HUES6 (cell line): ENCODE measurements at regions not wholly inside any gene's neighbourhood (a gene's known extent, or its start where the extent isn't known, plus 50 kb on each side); places are given as distances from the start of the nearest gene placed in this dataset.

ENCODE experiments used
- H3K27ac ChIP-seq: 2 replicates; pipeline ENCODE4 v1.7.0; 2013; ENCODE audit warnings: low read depth, mild to moderate bottlenecking, low read length, inconsistent platforms
- H3K27me3 ChIP-seq: 2 replicates; pipeline ENCODE4 v1.6.1; 2013; ENCODE audit warnings: low read length; ENCODE audit not compliant: control insufficient read depth, insufficient read depth
- H3K36me3 ChIP-seq: 2 replicates; pipeline ENCODE4 v1.6.1; 2013; ENCODE audit warnings: low read length; ENCODE audit not compliant: control insufficient read depth, insufficient read depth
- H3K4me1 ChIP-seq: 2 replicates; pipeline ENCODE4 v1.6.1; 2013; ENCODE audit warnings: low read length; ENCODE audit not compliant: control insufficient read depth, insufficient read depth
- H3K4me3 ChIP-seq: 2 replicates; pipeline ENCODE4 v1.5.1; 2013; ENCODE audit warnings: low read depth, low read length
- H3K9ac ChIP-seq: one replicate; pipeline ENCODE4 v1.6.1; 2013; ENCODE audit warnings: mild to moderate bottlenecking, low read length
- H3K9me3 ChIP-seq: 2 replicates; pipeline ENCODE4 v1.6.1; 2013; ENCODE audit warnings: low read depth, low read length; ENCODE audit not compliant: control insufficient read depth, insufficient read depth

DNA sequence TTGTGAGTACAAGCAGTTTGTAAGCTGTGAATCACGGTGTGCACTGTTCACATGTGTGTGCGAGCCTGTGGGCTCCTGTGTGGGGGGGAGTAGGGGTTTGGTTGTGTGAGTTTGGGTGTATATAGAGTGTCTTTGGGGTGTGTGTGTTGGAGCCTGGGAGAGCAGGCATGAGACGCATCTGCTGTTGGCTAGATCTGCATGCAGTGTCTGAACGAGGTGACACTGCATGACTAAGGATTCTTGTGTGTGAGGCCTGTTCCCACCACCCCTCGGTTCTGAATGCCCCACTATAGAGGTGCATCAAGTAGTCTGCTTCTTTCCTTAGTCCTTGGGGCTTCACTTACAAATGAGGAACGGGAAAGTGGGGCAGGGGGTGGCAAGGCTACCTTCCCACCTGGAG is 68.4 kb downstream of the MAGEF1 start:
- H3K9ac ChIP-seq = peak overlapping the region; percentile 24
- H3K4me3 ChIP-seq = no peak overlapping the region
- H3K4me1 ChIP-seq = peaks cover 32% of the 10 kb centered on the region; the same call in 1 of the 2 replicates
- H3K36me3 ChIP-seq = no peaks in the 10 kb centered on the region
- H3K27ac ChIP-seq = no peak overlapping the region; the same call in 1 of the 2 replicates
- H3K27me3 ChIP-seq = no peaks in the 10 kb centered on the region
- no peaks in the 10 kb centered on the region for H3K9me3 ChIP-seq

DNA sequence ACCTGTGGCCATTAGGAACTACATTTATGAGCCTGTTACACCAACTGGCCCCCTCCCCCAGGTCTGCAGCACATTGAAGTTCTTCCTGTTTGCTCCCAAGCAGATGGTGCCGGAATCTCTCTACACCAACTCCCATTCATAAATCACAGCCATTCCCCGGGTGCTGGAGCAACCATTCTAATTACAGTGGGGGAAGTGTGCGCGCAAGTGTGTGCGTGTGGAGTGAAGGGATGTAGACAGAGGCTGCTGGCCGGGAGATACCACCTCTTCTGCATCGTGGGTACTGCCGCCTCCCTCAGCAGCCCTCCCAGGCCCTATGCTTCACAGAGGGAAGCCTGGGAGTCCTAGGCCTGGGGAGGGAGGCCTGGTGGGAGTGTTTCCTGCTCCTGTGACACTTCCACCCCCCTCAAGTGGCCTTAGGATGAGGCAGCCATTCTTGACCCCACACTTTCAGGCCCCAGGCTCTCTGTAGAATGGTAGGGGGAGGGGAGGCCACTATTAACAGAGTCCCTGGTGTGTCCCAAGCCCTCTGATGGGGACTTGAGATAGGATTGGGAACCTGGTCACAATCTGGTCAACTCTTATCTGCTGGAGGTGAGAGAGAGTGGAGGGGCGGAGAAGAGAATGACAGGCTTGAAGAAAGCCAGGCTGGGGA is 69.1 kb downstream of the MAGEF1 start:
- Histone ChIP-seq H3K27me3 (no peaks in the 10 kb centered on the region), H3K36me3 (no peaks in the 10 kb centered on the region), H3K27ac (no peak overlapping the region), H3K9me3 (no peaks in the 10 kb centered on the region), H3K9ac (no peak overlapping the region), H3K4me3 (no peak overlapping the region), H3K4me1 (peaks cover 30% of the 10 kb centered on the region; the same call in 1 of the 2 replicates)

DNA sequence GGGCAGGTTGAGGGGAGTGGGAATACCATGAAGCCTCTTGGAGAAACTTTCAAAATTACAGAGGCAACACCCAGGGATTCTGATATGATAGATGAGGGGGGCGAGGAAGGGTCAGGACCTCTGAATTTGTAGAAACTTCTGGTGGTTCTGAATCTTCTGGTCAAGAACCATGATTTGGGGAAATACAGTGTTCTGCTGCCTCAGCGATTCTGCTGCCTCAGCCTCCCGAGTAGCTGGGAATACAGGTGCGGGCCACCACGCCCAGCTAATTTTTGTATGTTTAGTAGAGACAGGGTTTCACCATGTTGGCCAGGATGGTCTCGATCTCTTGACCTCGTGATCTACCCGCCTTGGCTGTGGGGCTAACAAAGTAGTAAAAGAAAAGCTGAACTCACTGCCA is 70.4 kb downstream of the MAGEF1 start:
- H3K4me1 ChIP-seq = peaks cover 41% of the 10 kb centered on the region; the same call in 1 of the 2 replicates
- no peak overlapping the region for H3K27ac ChIP-seq
- H3K4me3 ChIP-seq = no peak overlapping the region
- H3K9me3 ChIP-seq = no peaks in the 10 kb centered on the region
- H3K9ac ChIP-seq = no peak overlapping the region
- H3K27me3 ChIP-seq = no peaks in the 10 kb centered on the region
- H3K36me3 ChIP-seq = no peaks in the 10 kb centered on the region

DNA sequence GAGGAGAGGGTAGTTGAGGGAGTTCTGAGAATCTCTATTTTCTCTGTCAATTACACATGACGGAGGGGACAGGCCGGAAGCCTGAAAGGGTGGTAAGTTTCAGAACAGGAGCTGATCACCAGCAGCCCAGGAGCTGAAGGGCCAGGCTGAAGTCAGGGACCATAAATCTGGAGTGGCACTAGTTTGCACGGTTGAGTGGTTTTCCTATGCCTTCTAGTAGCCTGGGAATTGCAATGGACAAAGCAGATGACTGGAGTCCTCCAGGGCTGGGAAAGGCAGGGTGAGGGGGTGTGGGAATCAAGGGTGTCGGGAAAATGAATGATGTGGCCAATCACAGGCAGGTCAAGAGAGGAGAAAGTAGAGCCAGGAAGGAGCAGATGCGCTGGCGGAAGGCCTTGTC is 72.5 kb downstream of the MAGEF1 start:
- no peaks in the 10 kb centered on the region for H3K9me3 ChIP-seq
- no peak overlapping the region for H3K4me3 ChIP-seq
- H3K9ac ChIP-seq = no peak overlapping the region
- H3K27me3 ChIP-seq = no peaks in the 10 kb centered on the region
- peaks cover 45% of the 10 kb centered on the region; the same call in 1 of the 2 replicates for H3K4me1 ChIP-seq
- no peak overlapping the region for H3K27ac ChIP-seq
- H3K36me3 ChIP-seq = no peaks in the 10 kb centered on the region

DNA sequence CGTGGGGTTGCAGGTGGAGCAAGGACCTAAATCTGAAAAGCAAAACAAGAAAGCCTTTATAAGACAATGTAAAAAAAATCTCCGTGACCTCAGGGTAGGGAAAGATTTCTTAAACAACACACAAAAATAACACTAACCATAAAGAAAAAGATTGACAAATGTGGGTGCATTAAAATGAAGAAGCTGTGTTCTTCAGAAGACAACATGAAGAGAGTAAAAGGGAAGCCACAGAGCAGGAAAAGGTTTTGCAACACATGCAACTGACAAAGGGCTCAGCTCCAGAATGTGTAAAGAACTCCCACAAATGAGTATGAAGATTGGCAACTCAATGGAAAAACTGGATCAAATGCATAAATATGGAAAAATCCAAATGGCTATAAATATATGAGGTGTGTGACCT is 74.2 kb downstream of the MAGEF1 start:
- H3K27ac ChIP-seq = no peak overlapping the region
- no peak overlapping the region for H3K4me3 ChIP-seq
- H3K9me3 ChIP-seq = no peaks in the 10 kb centered on the region
- H3K27me3 ChIP-seq = no peaks in the 10 kb centered on the region
- no peak overlapping the region for H3K9ac ChIP-seq
- peaks cover 39% of the 10 kb centered on the region for H3K4me1 ChIP-seq
- H3K36me3 ChIP-seq = no peaks in the 10 kb centered on the region

DNA sequence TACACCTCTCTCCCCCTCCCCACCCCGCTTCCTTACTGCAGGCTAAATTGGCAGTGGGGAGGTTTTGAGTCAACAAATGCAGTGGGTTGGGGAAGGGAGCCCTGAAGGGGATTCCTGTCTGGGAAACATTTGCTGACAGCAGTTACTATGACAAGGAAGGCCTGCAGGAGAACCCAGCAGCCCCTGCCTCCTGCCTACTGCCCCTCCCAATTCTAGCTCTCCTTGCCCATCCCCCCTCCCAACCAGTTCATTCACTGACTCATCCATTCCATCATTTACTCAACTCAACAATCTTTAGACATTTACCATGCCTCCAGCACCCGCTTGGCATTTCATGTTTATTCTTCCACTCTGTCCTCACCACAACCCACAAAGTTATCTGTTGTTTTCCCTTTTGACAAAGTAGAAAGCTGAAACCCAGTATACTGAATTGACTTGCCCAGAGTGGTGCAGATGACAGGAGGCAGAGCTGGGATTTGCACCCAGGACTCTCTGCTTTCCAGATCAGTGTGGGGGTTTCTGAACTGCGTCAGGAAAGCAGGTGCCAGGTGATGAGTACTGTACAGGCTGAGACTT is 75.0 kb downstream of the MAGEF1 start:
- Histone ChIP-seq H3K27me3 (no peaks in the 10 kb centered on the region), H3K27ac (no peak overlapping the region)

DNA sequence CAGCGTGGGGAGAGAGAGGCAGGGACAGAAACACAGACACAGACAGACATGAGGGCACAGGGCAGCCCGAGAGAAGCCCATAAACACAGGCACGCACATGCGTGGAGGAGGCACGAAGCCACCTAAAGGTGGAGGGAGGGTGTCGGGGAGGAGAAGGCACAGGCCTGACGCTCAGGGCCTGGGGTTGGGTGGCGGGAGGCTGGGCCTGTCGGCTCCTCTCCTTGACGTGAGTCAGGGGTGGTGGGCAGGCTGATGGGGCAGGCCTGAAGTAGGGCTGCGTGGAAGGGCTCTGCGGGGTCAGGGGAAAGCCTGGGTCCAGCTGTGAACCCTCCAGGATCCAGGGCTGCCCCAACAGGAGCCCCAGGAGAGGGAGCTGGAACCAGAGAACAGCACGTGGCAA is 74.2 kb downstream of the EPHB3 start:
- Histone ChIP-seq H3K27me3 (no peaks in the 10 kb centered on the region), H3K9ac (no peak overlapping the region), H3K27ac (no peak overlapping the region), H3K36me3 (no peaks in the 10 kb centered on the region), H3K9me3 (no peaks in the 10 kb centered on the region), H3K4me1 (peaks cover 40% of the 10 kb centered on the region), H3K4me3 (no peak overlapping the region)

More for the DNA sequence above, 75.0 kb downstream of the MAGEF1 start:
- Histone ChIP-seq H3K4me3 (no peak overlapping the region), H3K9me3 (no peaks in the 10 kb centered on the region), H3K4me1 (peaks cover 34% of the 10 kb centered on the region), H3K36me3 (no peaks in the 10 kb centered on the region), H3K9ac (no peak overlapping the region)

DNA sequence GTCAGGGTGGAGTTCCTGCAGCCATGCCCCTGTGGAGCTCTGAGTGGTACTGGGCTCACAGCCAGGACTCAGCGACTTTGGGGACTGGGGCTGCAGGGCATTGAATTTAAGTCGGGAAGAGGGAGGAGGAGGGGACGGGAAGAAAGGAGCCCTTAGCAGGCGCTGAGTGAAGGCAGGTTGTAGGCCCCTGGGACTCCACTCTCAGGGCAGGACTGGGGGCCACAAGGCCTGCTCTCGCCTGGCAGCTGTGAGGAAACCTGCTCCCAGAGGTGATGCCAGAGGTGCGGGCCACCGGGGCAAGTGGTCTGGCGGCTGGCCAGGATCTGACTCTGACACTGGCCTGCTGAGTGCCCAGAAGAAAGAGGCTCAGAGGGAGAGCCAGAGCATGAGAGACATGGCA is 73.5 kb downstream of the EPHB3 start:
- Histone ChIP-seq H3K9ac (no peak overlapping the region), H3K27ac (no peak overlapping the region)

DNA sequence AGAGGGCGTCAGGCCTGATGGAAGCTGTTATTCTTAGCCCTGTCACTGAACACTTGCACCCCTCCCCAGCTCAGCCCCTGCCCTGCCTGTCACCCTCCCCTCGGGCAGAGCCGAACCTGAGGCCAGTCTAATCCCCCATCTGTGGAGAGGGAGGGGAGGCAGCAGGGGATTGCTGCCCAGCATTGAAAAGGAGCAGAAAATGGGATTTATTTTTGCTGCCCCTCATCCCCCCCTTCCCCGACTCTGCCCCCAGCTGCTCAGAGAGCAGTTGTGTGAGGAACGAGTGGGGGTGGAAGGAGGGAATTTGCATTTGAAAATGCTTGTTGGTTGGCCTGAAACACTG is 71.6 kb downstream of the EPHB3 start:
- Histone ChIP-seq H3K27ac (no peak overlapping the region), H3K4me3 (no peak overlapping the region), H3K9ac (no peak overlapping the region), H3K36me3 (no peaks in the 10 kb centered on the region), H3K27me3 (no peaks in the 10 kb centered on the region), H3K4me1 (peaks cover 59% of the 10 kb centered on the region), H3K9me3 (no peaks in the 10 kb centered on the region)

More for the DNA sequence above, 73.5 kb downstream of the EPHB3 start:
- H3K36me3 ChIP-seq = no peaks in the 10 kb centered on the region
- no peak overlapping the region for H3K4me3 ChIP-seq
- peaks cover 47% of the 10 kb centered on the region for H3K4me1 ChIP-seq
- no peaks in the 10 kb centered on the region for H3K9me3 ChIP-seq
- no peaks in the 10 kb centered on the region for H3K27me3 ChIP-seq

DNA sequence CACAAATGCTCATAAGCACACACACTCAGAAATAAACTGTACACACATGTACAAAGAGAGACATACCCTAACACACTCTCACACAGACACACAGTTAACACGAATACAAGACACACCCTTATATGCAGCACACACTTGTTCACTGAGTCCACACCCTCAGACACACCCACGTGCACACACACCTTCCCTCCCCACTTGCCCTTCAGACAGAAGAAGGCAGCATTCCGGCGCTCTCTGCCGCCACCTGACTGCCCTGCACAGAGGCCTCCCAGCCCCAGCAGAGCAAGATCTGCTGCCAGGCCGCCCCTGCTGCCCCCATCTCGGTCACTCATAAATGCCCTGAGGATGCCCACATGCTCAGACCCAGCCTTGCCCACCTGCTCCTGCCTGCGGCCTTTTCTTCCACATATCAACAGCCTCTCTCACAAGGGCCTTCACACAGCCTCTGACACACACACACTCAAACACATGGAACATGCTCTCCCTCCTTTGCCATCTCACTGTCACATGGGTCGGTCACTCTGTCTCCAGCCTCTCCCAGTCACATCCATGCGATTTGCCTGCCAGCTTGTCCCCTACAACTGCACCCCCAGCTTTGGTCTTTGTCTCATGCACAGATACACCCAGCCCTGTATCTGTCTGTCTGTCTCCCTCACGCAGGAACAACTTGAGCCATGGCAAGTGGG is 71.1 kb downstream of the EPHB3 start:
- Histone ChIP-seq H3K27me3 (no peaks in the 10 kb centered on the region), H3K4me1 (peaks cover 59% of the 10 kb centered on the region), H3K4me3 (no peak overlapping the region), H3K36me3 (no peaks in the 10 kb centered on the region), H3K9me3 (no peaks in the 10 kb centered on the region), H3K9ac (no peak overlapping the region), H3K27ac (no peak overlapping the region)
